HPDE6-E6E7 (cell line): ENCODE measurements at regions not wholly inside any gene's neighbourhood (a gene's known extent, or its start where the extent isn't known, plus 50 kb on each side); places are given as distances from the start of the nearest gene placed in this dataset.

ENCODE experiments used
- DNase-seq: peaks from one replicate; pipeline ENCODE4 v3.0.0; 2011; ENCODE audit warnings: missing footprints; ENCODE audit errors: extremely low spot score

- no peak for DNase-seq
Measured at GRCh38 chr2:67707896-67708295, 310.8 kb downstream of the ETAA1 start.

DNA sequence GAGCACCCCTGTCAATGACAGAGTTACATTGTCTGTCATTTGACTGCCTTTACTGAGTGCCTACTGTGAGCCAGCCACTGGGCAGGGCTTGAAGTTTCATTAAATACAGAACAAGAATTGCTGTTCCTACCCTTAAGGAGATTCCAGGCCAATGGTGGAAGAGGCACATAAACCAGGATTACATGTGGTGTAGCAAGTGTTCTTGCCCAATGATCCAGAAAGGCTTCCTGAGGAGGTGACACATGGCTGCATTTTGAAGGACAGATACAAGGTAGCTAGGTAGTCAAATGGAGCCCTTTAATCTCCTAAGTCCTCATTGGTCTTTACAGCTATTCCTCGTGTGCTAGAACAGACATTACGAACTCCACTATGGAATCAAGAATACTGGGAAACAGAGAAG lies 312.7 kb downstream of the ETAA1 start:
- no peak for DNase-seq

- DNase-seq: no peak
Measured at GRCh38 chr2:67712484-67712883, 315.4 kb downstream of the ETAA1 start.

- DNase-seq: no peak
Measured at GRCh38 chr2:67713376-67713775, 316.2 kb downstream of the ETAA1 start.

GRCh38 chr2:67716895-67717396 lies 319.8 kb downstream of the ETAA1 start:
- no peak for DNase-seq

- DNase-seq: no peak
Measured at GRCh38 chr2:67717692-67718091, 320.6 kb downstream of the ETAA1 start.

DNA sequence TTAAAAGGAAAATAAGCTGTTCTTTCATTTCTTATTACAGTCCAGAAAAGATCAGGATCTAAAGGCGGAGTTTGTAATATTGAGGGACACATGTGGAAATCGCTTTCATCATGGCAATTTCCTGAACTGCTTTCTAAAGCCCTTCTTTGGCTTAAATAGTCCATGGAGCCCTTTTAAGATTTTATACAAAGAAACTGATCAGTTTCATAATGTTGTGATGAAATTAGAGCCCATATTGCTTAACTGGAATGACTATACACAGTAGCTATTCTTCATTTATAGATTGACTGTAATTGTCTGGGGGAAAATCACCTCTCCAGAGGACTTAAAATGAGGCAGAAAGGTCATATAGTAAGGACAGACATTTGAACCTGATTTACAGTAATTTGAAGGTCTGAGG lies 322.2 kb downstream of the ETAA1 start:
- no peak for DNase-seq

DNA sequence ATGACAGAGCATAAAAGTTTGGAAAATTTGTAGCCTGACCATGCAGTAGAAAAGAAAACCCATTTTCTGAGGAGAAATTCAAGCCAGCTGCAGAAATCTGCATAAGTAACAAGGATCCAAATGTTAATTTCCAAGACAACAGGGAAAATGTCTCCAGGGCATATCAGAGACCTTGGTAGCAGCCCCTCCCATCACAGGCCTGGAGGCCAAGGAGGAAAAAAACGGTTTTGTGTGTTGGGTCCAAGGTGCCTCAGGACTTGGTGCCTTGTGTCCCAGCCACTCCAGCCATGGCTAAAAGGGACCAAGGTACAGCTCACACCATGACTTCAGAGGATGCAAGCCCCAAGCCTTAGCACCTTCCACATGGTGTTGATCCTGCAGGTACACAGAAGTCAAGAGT lies 324.4 kb downstream of the ETAA1 start:
- no peak for DNase-seq

GRCh38 chr2:67724261-67724660 lies 327.1 kb downstream of the ETAA1 start:
- no peak for DNase-seq

DNA sequence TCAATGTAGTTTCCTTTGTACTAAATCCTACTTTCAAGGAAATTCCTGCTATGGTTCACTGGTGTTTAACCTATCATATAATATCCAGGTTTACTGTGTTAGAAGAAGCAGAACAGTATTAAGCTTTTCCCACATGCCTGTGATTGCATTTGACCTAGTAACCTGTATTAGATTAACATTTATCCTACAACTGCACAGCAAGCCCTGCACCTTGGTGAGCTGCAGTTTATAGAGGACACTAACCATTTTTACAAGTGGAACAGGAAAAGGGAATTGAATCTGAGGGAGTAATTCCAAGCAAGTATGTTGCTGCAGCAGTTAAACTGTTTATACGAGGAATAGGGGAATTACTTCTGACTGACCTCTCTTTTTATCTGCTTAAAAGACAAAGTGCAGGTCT lies 328.6 kb downstream of the ETAA1 start:
- no peak for DNase-seq

DNA sequence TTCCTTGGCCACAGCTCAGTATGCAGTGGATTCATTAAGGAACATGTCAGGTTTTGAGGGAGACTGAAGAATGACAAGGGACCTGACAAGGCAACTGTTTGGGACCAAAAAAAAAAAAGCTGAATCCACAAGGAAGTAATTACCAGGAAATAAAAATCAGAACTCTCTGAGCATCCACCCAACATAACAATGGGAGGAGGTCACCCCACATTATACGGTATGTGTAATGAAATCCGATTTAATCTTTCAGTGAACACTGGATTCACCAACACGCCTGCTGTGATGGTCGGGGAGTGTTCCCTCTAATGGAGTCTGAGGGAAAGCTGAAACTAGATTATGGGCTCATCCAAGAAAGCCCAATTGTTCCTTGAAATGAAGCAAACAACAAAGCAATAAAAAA lies 329.3 kb downstream of the ETAA1 start:
- no peak for DNase-seq

DNA sequence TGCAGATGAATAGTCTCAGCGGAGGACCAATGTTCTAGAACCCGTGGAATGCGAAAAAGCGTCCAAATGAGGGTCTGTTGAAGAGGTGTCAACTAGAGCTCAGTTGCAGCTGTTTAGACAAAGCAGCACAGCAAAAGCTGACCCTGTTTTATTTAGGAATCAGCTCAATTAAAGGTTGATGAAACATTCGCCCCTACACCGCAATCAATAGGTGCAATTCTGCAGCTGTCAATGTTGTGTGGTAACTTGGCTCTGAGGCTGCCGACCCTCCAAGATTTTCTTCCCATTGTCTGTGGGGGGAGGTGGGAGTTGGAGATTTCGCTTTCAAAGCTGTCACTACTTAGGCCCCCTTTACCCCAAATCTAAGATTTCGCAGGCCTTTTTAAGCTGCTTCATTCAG lies 330.0 kb downstream of the ETAA1 start:
- DNase-seq: no peak

- no peak for DNase-seq
Measured at GRCh38 chr2:67727623-67728022, 330.5 kb downstream of the ETAA1 start.

DNA sequence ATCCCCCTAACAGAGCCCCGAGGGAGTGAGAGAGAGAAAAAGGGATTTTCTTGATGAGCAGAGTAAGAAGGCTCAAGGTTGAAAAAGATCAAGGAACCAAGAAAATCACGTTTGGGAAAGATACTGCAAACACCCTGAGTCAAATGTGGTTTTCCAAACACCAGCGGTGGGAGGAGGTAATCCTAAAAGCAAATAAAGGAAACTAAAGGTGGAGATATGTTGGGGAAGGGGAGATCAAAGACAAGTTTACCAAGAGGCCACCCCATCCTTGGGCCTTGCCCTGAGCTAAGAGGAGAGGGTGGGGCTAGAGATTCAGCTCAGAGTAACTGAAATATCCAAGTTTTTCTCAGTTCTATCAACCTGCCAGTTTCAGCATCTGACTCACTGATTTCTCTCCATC lies 332.3 kb downstream of the ETAA1 start:
- DNase-seq: no peak

DNA sequence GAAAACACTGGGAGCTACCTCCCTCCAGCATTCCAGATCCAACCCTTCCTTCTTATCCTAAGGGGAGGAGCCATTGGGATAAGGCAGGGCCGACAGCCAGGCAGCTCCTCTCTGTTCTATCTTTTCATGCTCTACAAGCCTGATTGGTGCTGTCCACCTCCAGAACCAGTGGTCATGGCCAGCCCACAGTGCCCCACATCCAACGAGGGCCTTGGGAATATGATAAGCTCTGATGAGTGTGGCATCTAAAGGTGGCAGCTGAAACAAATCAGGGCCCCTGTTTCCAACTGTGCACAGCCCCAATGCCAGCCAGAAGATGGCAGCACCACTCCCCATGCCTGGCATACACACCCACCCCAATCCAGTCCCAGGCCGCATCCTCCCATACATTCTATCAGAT lies 329.3 kb downstream of the C1D start:
- peak; percentile 76 for DNase-seq

- DNase-seq: no peak
Measured at GRCh38 chr2:67752199-67752598, 310.6 kb downstream of the C1D start.

DNA sequence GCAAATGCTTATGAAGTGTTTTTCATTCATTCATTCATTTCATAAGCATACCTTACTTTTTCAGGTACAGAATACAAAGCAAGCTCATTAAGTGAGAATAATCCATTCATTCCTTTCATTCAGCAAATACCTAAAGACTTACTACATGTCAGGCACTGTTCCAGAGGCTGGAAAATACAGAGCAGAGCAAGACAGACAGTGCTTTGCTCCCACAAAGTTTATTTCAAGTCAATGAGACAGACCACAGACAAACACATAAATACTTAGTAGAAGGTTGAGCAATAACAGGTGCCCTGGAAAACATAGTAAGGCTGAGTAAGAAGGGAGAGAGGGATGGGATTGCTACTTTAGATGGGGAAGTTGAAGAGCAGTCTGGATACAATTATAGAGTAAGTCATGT lies 309.8 kb downstream of the C1D start:
- DNase-seq: no peak

GRCh38 chr2:67755156-67755882 lies 307.5 kb downstream of the C1D start:
- no peak for DNase-seq

GRCh38 chr2:67760995-67761394 lies 301.8 kb downstream of the C1D start:
- DNase-seq: no peak

GRCh38 chr2:67771380-67771779 lies 291.4 kb downstream of the C1D start:
- no peak for DNase-seq

GRCh38 chr2:67772216-67773170 lies 290.3 kb downstream of the C1D start:
- DNase-seq: no peak

- no peak for DNase-seq
Measured at GRCh38 chr2:67773851-67774250, 289.0 kb downstream of the C1D start.

- DNase-seq: no peak
Measured at GRCh38 chr2:67776276-67776675, 286.5 kb downstream of the C1D start.
